ENCODE measurements at regions not wholly inside any gene's neighbourhood (a gene's known extent, or its start where the extent isn't known, plus 50 kb on each side); places are given as distances from the start of the nearest gene placed in this dataset.

DNA sequence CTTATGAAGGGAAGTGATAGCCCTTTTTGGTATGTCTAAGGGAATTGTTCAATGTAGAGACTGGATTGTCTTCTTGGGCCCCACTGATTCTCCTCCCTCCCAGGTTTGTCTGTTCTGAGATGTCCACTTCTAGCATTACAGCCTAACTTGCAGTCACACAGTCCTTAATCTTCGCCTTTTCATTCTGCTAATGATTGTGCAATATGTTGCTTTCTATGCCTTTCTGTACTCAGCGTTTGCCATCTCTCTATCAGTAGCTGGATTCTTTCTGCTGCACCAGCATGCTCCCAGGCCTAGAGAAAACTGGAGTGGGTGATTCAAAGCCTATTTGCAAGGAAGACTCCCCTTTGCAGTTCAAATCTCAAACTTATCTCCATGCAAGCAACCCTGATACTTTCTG lies 307.5 kb upstream of the DACH1 start:
- Histone ChIP-seq H3K36me3 (no peaks in the 10 kb centered on the region), H3K9me3 (no peaks in the 10 kb centered on the region), H3K27ac (no peak overlapping the region), H3K27me3 (replicated peaks; ENCODE audit: insufficient read depth) (no peaks in the 10 kb centered on the region), H3K4me1 (ENCODE audit: control insufficient read depth in 1 of 2, low read depth in 2 of 2) (no peaks in the 10 kb centered on the region), H3K4me3 (no peak overlapping the region)
- TF ChIP-seq, protein P1, sequence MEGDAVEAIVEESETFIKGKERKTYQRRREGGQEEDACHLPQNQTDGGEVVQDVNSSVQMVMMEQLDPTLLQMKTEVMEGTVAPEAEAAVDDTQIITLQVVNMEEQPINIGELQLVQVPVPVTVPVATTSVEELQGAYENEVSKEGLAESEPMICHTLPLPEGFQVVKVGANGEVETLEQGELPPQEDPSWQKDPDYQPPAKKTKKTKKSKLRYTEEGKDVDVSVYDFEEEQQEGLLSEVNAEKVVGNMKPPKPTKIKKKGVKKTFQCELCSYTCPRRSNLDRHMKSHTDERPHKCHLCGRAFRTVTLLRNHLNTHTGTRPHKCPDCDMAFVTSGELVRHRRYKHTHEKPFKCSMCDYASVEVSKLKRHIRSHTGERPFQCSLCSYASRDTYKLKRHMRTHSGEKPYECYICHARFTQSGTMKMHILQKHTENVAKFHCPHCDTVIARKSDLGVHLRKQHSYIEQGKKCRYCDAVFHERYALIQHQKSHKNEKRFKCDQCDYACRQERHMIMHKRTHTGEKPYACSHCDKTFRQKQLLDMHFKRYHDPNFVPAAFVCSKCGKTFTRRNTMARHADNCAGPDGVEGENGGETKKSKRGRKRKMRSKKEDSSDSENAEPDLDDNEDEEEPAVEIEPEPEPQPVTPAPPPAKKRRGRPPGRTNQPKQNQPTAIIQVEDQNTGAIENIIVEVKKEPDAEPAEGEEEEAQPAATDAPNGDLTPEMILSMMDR (IDR thresholded peaks at IDR 0.05): no peak
- ATAC-seq (ENCODE audit: insufficient number of reproducible peaks, low FRiP score, low read depth) (no peak), DNase-seq (ENCODE audit: low spot score) (no peak)

DNA sequence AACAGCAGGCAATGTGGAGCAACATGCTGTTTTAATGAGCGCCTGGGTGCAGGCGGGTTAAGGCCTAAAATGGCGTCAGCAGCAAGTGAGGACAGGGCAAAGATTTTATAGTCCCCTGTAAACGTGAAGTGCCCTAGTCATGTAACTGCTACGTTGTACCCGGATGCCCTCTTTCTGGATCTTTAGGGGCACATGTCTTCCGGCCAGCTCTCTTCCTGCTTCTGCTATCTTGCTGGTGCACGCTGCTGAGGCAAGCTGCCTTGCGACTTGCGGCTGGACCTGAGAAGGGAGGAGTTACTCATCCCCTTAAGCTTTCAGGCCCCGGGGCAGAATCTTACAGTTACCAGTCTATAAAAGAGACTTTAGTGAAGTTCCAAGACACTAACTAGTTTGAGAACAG lies 303.6 kb upstream of the DACH1 start:
- no peaks in the 10 kb centered on the region for H3K4me1 ChIP-seq (ENCODE audit: control insufficient read depth in 1 of 2, low read depth in 2 of 2)
- no peaks in the 10 kb centered on the region for H3K36me3 ChIP-seq
- no peaks in the 10 kb centered on the region for H3K9me3 ChIP-seq
- no peak overlapping the region for H3K4me3 ChIP-seq
- ATAC-seq (ENCODE audit: insufficient number of reproducible peaks, low FRiP score, low read depth) (no peak), DNase-seq (ENCODE audit: low spot score) (no peak)
- no peak overlapping the region for H3K27ac ChIP-seq
- TF ChIP-seq, protein P1 (IDR thresholded peaks at IDR 0.05): no peak
- H3K27me3 ChIP-seq (replicated peaks; ENCODE audit: insufficient read depth): no peaks in the 10 kb centered on the region

DNA sequence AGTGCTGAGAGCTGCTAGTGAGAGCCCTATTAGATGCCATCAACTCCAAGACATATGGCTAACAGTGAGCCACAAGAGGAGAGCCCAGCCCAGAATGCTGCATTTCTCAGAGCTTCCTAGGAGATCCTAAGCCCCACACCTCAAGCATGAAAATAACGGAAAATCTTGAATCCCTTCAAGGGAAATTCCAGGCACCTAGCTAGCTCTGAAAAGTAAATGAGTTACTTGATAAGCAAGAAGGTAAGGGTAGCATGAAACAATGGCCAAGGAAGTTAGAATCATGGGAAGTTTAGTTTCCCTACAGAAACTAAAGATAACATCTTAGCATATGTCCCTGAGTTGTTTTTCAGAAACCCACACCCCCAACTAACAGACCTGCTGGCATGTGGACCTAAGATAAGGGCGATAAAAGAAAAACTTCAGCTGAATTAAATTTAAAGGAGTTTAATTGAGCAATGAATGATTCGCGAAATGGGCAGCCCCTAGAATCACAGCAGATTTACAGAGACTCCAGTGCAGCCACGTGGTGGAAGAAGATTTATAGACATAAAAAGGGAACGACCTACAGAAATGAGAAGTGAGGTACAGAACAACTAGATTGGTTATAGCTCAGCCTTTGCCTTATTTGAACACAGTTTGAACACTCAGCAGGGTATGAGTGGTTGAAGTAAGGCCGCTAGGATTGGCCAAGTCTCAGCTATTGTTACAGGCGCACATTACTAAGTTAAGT lies 301.3 kb upstream of the DACH1 start:
- DNase-seq (ENCODE audit: low spot score) (no peak), ATAC-seq (ENCODE audit: insufficient number of reproducible peaks, low FRiP score, low read depth) (no peak)
- H3K4me1 ChIP-seq (ENCODE audit: control insufficient read depth in 1 of 2, low read depth in 2 of 2): no peaks in the 10 kb centered on the region
- H3K36me3 ChIP-seq: no peaks in the 10 kb centered on the region
- H3K9me3 ChIP-seq: no peaks in the 10 kb centered on the region
- no peak overlapping the region for H3K27ac ChIP-seq
- no peaks in the 10 kb centered on the region for H3K27me3 ChIP-seq (replicated peaks; ENCODE audit: insufficient read depth)
- no peak overlapping the region for H3K4me3 ChIP-seq
- TF ChIP-seq, protein P1 (IDR thresholded peaks at IDR 0.05): no peak

DNA sequence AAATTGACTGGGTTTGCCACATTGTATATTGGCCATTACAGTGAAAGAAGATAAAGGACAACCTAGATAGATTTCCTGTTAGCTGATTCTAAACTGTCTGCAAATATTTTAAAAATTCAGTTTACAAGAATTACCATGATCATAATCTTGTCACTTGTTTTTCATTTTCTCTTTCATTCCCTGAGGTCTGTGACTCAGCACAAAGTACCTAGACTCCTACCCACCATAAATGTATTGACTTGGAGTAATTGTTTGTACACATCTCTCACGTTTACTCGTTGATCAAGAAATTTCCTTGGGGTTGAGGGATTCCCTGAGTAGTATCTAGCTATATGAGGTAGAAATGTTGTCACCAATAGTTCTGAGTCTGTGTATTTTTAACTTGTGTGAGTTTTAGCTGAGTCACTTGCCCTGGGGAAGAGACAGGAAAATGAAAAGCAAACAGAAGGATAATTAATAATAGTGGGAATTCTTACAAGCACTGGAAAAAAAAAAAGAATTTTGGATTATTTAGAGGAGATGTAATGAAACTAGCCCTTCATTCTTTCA lies 299.2 kb upstream of the DACH1 start:
- Histone ChIP-seq H3K27me3 (replicated peaks; ENCODE audit: insufficient read depth) (no peaks in the 10 kb centered on the region), H3K27ac (no peak overlapping the region), H3K4me1 (ENCODE audit: control insufficient read depth in 1 of 2, low read depth in 2 of 2) (no peaks in the 10 kb centered on the region), H3K36me3 (no peaks in the 10 kb centered on the region), H3K9me3 (no peaks in the 10 kb centered on the region), H3K4me3 (no peak overlapping the region)
- TF ChIP-seq, protein P1 (IDR thresholded peaks at IDR 0.05): no peak
- DNase-seq (ENCODE audit: low spot score) (no peak), ATAC-seq (ENCODE audit: insufficient number of reproducible peaks, low FRiP score, low read depth) (no peak)

DNA sequence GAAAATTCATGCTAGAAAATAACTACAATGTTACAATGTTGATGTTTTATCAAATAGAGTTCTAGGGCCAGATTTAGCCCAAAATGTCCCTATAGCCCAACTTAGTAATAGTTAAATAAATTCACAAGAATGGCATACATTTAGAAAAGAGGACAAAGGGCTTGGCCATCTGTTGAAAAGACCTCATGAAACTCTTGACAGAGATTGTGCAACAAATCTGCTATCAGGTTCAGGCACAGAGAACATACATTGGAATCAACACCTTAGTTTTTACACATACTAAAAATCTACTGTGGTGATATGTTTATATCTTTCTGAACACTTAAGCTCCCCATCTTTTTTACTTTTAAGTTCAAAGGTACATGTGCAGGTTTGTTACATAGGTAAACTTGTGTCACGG lies 298.3 kb upstream of the DACH1 start:
- DNase-seq (ENCODE audit: low spot score) (no peak), ATAC-seq (ENCODE audit: insufficient number of reproducible peaks, low FRiP score, low read depth) (no peak)
- no peaks in the 10 kb centered on the region for H3K4me1 ChIP-seq (ENCODE audit: control insufficient read depth in 1 of 2, low read depth in 2 of 2)

More for the DNA sequence above, 298.3 kb upstream of the DACH1 start:
- TF ChIP-seq, protein P1 (IDR thresholded peaks at IDR 0.05): no peak
- Histone ChIP-seq H3K9me3 (no peaks in the 10 kb centered on the region), H3K27me3 (replicated peaks; ENCODE audit: insufficient read depth) (no peaks in the 10 kb centered on the region), H3K4me3 (no peak overlapping the region), H3K36me3 (no peaks in the 10 kb centered on the region), H3K27ac (no peak overlapping the region)
